ENCODE measurements at regions not wholly inside any gene's neighbourhood (a gene's known extent, or its start where the extent isn't known, plus 50 kb on each side); places are given as distances from the start of the nearest gene placed in this dataset.

DNA sequence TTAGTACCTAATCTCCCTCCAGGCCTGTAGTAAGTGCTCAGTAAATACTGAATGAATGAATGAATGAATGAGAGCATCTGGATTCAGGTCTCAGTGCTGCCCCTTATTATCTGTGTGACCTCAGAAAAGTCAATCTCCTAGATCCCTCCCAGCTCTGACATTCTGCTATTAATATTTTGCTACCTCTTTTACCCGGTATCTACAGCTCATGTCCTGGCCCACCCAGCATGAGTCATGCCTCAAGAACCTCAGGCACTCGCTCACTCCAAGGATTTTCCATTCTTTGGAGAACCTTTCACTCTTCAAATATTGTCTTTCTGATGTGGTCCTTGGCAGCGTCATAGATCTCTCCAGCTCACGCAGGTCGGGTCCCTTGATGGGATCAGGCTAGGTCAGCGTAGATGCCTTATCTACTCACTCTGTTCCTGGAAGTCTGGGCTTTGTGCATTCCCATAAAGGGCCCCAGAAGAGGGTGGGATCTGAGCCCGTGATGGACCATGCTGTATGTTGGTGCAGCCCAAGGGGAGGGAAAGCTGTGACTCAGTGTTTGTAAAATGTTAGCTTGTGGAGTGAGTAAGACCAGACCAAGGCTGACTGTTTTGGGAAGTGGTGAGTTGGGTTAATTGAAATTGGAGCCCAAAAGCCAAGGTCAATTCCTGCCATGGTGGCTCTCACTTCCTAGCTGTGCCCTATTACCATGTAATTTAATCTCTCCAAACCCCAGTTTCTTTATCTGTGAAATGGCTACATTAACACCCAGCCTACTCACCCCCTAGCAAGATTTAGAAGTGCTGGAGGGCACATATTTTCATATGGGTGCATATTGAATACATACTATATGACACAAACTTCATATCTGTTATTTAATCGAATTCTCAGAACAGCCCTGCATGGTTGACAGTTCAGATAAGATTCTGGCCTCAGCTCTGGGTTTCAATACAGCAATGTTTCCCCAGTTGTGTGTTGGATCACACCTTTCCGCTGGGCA is 214.1 kb upstream of the USP24 start (continued):
- TF ChIP-seq TAF15 (IDR thresholded peaks at IDR 0.05; ENCODE audit: low read depth, low read length, poor library complexity, severe bottlenecking) (no peak), ZNF10 (CRISPR knock-in tag; IDR thresholded peaks at IDR 0.05; ENCODE audit: borderline replicate concordance, low read depth) (no peak), ZNF160 (CRISPR knock-in tag; IDR thresholded peaks at IDR 0.05) (no peak), HMG20A (CRISPR knock-in tag; IDR thresholded peaks at IDR 0.05; ENCODE audit: borderline replicate concordance) (peak; percentile 99), GTF2F1 (IDR thresholded peaks at IDR 0.05; ENCODE audit: low read length) (no peak), ZFAT (CRISPR knock-in tag; conservative IDR thresholded peaks at IDR 0.05) (no peak), PATZ1 (CRISPR knock-in tag; IDR thresholded peaks at IDR 0.05) (peak; percentile 83; the same call in 1 of the 2 replicates), NAIF1 (CRISPR knock-in tag; IDR thresholded peaks at IDR 0.05; ENCODE audit: borderline replicate concordance) (no peak), KLF12 (CRISPR knock-in tag; IDR thresholded peaks at IDR 0.05; ENCODE audit: borderline replicate concordance) (no peak), ZNF44 (CRISPR knock-in tag; IDR thresholded peaks at IDR 0.05) (no peak), XBP1 (CRISPR knock-in tag; IDR thresholded peaks at IDR 0.05) (no peak), ZNF343 (CRISPR knock-in tag; IDR thresholded peaks at IDR 0.05) (no peak), TCF7L2 (IDR thresholded peaks at IDR 0.05; ENCODE audit: low read depth, low read length) (peak; percentile 92), ZNF441 (CRISPR knock-in tag; IDR thresholded peaks at IDR 0.05; ENCODE audit: borderline replicate concordance) (no peak), RFX5 (IDR thresholded peaks at IDR 0.05; ENCODE audit: low read depth, low read length) (no peak), MEIS1 (CRISPR knock-in tag; IDR thresholded peaks at IDR 0.05; ENCODE audit: borderline replicate concordance) (no peak)
- TF ChIP-seq, protein P1, sequence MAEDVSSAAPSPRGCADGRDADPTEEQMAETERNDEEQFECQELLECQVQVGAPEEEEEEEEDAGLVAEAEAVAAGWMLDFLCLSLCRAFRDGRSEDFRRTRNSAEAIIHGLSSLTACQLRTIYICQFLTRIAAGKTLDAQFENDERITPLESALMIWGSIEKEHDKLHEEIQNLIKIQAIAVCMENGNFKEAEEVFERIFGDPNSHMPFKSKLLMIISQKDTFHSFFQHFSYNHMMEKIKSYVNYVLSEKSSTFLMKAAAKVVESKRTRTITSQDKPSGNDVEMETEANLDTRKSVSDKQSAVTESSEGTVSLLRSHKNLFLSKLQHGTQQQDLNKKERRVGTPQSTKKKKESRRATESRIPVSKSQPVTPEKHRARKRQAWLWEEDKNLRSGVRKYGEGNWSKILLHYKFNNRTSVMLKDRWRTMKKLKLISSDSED (CRISPR knock-in tag; IDR thresholded peaks at IDR 0.05) = no peak
- TF ChIP-seq, protein P2, sequence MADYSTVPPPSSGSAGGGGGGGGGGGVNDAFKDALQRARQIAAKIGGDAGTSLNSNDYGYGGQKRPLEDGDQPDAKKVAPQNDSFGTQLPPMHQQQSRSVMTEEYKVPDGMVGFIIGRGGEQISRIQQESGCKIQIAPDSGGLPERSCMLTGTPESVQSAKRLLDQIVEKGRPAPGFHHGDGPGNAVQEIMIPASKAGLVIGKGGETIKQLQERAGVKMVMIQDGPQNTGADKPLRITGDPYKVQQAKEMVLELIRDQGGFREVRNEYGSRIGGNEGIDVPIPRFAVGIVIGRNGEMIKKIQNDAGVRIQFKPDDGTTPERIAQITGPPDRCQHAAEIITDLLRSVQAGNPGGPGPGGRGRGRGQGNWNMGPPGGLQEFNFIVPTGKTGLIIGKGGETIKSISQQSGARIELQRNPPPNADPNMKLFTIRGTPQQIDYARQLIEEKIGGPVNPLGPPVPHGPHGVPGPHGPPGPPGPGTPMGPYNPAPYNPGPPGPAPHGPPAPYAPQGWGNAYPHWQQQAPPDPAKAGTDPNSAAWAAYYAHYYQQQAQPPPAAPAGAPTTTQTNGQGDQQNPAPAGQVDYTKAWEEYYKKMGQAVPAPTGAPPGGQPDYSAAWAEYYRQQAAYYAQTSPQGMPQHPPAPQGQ (CRISPR knock-in tag; IDR thresholded peaks at IDR 0.05; ENCODE audit: borderline replicate concordance) = no peak; the same call in 1 of the 2 replicates
- TF ChIP-seq, protein P3, sequence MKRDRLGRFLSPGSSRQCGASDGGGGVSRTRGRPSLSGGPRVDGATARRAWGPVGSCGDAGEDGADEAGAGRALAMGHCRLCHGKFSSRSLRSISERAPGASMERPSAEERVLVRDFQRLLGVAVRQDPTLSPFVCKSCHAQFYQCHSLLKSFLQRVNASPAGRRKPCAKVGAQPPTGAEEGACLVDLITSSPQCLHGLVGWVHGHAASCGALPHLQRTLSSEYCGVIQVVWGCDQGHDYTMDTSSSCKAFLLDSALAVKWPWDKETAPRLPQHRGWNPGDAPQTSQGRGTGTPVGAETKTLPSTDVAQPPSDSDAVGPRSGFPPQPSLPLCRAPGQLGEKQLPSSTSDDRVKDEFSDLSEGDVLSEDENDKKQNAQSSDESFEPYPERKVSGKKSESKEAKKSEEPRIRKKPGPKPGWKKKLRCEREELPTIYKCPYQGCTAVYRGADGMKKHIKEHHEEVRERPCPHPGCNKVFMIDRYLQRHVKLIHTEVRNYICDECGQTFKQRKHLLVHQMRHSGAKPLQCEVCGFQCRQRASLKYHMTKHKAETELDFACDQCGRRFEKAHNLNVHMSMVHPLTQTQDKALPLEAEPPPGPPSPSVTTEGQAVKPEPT (CRISPR knock-in tag; IDR thresholded peaks at IDR 0.05; ENCODE audit: low read depth) = no peak
